GM21786 (cell line): ENCODE measurements at regions not wholly inside any gene's neighbourhood (a gene's known extent, or its start where the extent isn't known, plus 50 kb on each side); places are given as distances from the start of the nearest gene placed in this dataset.
"Not testable (repeated sequence)": the region's sequence is repeated elsewhere in the genome, so short reads cannot be mapped to it uniquely, and the experiment has no call there.

Experiments
- ATAC-seq: cut with Tn5 transposase; IDR thresholded peaks from one replicate; pipeline ENCODE4 v1.9.1; 2021; ENCODE audit not compliant: unreplicated experiment

DNA sequence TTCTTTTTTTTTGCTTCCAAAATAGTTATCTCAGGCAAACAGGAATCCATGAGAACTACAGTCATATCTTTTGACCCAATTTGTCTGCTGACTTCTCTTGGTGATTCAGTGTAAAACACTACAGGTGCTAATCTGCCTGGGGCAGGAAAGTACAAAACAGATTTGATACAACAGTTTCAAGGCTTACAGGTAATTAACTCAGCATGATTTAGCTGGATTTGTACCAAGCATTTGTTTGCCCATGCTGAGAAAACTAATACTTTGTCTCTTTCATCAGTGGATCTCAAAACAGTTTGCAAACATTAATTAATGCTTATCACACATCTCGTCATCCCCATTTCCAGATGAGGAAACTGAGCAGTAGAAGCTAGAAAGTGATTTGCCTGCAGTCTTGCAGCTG lies 312.5 kb upstream of the SEMA6A start:
- no peak for ATAC-seq

DNA sequence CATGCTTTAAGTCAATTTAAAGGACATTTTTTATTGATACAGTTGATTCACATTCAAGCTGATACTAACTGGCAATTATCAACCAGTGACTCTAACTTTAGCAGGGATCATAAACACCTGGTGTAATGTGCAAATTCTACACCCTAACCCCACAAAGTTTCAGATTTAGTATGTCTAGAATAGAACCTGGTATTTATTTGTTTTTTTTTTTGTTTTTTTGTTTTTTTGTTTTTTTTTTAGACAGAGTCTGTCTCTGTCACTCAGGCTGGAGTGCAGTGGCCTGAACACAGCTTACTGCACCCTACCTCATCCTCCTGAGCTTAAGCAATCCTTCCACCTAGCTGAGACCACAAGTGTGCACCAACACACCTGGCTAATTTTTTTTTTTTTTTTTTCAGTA lies 311.2 kb upstream of the SEMA6A start:
- ATAC-seq = peak; percentile 63

DNA sequence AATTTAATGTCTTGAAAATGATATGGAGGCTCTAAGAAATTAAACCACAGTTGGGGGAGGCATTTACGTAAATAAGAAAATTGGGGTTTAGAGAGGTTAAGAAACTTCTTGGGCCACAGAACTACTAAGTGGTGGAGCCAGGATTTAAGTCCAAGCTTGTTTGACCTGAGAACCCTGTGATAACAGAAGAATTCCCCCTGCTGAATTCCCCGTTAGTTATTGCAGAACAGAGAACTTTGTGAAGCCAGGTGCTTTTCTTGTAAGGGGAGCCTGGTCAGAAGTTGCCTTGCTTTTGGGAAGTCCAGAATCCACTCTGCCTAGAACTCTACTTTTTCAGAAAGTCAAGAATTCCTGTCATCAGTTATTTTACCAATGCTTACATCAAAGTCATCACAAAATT lies 309.3 kb upstream of the SEMA6A start:
- ATAC-seq = peak; percentile 38

DNA sequence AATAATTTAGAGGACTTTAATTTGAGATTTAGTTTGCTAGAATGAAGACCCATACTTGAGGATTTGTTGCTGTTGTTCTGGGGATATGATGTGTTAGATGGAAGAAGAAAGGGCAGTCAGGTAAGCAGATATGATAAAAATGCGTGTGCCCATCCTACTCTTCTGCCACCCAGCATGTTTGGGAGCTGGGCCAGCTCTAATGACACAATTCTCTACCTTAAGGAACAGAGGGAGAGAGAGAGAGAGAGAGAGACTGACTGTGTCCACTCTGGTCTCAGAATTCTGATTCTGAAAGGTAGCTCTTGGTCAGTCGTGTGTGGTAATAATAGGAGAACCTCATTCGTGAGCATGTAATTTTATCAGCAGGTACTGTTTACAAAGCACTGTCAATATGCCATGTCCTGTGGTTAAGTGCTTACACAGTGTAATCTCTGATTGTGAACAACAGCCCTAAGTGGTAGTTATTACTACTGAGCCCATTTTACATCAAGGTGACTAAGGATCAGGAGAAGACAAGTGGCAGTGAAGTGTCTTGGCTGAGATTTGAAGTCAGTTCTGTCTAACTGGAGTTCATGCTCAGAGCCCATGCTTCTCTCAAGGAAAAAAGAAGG lies 307.4 kb upstream of the SEMA6A start:
- ATAC-seq = no peak

- ATAC-seq = no peak
These were observed 306.0 kb upstream of the SEMA6A start for GRCh38 chr5:116880601-116881000.

DNA sequence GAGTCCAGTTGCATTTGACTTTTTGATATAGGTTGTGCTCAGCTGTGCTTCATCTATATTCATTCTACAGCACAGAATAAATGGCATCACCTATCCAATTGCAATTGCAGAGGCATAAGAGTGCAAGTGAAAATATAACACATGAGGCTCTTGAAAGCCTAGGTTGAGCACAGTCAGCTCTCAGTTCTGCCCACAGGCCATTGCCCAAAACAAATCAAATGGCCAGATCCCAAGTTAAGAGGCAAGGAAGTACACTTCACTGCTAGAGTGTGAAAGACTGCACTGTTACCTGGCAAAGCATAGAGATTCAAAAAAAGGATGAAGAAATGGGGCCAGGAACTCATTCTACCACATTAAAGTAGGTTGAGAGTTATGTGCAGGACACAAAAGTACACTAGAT lies 305.5 kb upstream of the SEMA6A start:
- ATAC-seq = no peak

- ATAC-seq = no peak
These were observed 301.7 kb upstream of the SEMA6A start for GRCh38 chr5:116876240-116876840.

- no peak for ATAC-seq
These were observed 298.4 kb upstream of the SEMA6A start for GRCh38 chr5:116872986-116873385.

DNA sequence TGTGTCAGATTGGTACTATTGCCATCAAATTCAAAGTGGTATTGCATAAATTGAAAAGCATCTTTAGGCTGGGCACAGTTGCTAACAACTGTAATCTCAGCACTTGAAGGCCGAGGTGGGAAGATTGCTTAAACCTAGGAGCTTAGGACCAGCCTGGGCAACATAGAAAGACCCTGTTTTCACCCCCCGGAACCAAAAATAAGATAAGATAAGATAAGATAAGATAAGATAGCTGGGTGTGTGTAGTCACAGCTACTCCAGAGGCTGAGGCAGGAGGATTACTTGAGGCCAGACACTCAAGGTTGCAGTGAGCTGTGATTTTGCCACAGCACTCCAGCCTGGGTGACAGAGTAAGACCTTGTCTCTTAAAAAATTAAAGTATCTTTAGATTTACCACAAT lies 297.9 kb upstream of the SEMA6A start:
- ATAC-seq = no peak

GRCh38 chr5:116867825-116868224 lies 293.2 kb upstream of the SEMA6A start:
- not testable (repeated sequence) for ATAC-seq

- ATAC-seq = no peak
These were observed 291.0 kb upstream of the SEMA6A start for GRCh38 chr5:116865651-116866050.

GRCh38 chr5:116864838-116865190 lies 290.2 kb upstream of the SEMA6A start:
- ATAC-seq = no peak

GRCh38 chr5:116864157-116864837 lies 289.7 kb upstream of the SEMA6A start:
- no peak for ATAC-seq

DNA sequence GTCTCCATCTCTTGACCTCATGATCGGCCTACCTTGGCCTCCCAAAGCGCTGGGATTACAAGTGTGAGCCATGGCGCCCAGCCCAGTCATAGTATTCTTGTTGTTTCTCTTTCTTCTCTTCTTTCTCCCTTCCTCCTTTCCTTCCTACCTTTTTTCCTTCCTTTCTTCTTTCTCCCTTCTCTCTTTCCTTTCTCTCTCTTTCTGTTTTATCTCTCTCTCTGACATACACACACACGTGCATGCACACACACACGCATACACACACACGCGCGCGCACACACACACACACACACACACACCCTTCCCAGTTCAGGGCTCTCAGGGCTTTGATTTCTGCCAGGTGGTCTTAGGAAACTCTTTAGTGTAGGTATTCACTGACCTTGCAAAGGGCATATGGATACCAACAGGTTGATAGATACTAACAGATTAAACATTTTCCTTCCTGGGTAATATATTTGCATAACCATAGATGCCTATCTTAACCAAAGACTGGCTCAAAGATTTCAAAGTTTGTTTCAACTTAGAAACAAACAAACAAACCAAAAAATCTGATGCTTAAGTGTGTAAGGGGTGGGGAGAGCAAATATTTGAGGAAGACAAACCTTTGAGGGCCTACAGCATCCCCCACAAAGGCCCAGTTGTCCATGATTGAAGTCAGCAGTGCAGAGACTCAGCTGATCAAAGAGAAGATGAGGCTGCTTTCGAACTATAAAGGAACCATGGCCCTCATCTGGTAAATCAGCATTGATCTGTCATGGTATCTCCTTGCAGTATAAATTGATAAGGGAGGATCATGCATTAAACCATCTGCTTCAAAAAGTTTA lies 288.2 kb upstream of the SEMA6A start:
- no peak for ATAC-seq

- ATAC-seq = no peak
These were observed 287.0 kb upstream of the SEMA6A start for GRCh38 chr5:116861666-116862065.

DNA sequence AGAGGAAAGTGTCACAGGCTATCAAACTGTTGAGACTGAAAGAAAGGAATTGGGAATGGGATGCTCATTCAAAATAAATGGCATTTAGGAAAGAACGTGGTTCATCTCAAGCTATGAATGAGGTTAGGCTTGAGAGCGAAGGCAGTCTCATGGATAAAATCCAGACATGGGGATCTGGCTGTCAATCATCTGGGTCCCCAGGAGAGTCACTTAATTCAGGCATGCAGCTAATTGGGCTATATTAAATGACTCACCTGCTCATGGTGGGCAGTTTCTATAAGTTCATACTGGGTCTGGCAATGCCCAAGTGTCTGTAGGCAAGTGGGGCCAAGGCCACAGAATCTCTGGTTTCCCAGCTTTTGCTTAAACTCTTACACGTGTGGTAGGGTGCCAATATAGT lies 286.5 kb upstream of the SEMA6A start:
- no peak for ATAC-seq

DNA sequence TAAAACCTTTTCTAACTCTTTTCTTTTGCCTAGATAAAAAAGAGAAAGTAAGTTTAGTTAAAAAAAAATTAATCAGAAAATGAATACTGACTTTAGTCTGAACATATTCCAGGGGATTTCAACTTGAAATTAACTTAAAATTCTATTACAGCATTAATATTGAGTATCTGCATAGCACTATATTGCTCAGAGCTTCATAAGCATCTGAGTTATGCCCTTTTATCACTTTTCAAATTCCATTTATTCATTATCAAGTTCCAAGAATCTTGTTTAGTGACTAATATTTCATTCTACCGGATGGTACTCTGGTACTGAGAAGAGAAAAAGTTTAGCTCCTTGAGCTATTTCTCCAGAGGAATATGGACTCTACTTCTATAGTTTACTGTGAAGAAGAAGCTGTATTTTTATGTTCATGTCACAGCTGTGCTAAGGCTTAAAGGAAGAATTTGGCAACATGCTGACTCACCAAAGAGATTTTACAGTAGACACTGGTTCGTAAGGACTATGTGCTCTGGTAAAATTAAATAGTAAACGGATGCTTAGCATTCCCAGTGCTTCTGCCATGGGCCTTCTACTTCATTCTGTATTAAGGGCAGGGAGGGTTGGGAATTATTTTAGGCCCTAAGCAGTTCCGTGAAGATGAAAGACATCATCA lies 285.2 kb upstream of the SEMA6A start:
- ATAC-seq = no peak

DNA sequence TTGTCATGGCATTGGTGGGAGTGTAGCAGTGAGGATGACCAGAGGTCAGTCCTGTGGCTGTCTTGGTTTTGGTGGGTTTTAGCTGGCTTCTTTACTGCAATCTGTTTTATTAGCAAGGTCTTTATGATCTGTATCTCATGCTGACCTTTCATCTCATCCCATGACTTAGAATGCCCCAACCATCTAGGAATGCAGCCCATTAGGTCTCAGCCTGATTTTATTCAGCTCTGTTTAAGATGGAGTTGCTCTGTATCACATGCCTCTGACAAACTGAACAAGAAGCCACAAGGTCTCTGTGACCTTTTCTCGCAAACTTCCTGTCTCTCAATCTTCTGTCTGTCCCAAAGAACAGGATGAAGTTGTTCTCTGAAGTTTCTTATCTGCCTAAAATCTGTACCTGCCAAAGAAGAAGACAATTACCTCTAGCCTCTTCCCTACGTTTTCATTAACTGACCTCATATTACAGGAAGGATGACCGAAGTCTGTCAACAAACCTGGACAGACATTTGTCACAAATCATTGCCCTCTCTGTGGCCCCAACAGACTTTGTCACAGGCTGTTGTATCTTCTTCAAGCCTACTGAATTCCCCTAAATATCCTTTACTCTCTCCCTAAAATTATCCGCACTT lies 284.2 kb upstream of the SEMA6A start:
- no peak for ATAC-seq

- not testable (repeated sequence) for ATAC-seq
These were observed 283.4 kb upstream of the SEMA6A start for GRCh38 chr5:116858020-116858419.

GRCh38 chr5:116856271-116856670 lies 281.6 kb upstream of the SEMA6A start:
- ATAC-seq = no peak

GRCh38 chr5:116853992-116854391 lies 279.4 kb upstream of the SEMA6A start:
- ATAC-seq = no peak
